Neural cell (in vitro differentiated cells): ENCODE measurements at regions not wholly inside any gene's neighbourhood (a gene's known extent, or its start where the extent isn't known, plus 50 kb on each side); places are given as distances from the start of the nearest gene placed in this dataset.

ENCODE experiments used
- H2AFZ ChIP-seq: fragments of 200-600, 300-800 bp; sonication (generic), shearing (Covaris generic); 2 replicates; pipeline ENCODE4 v1.6.0; 2014; ENCODE audit warnings: low read depth, mild to moderate bottlenecking, antibody characterized with exemption, low read length, moderate library complexity
- H3F3A ChIP-seq: fragments of 200-600 bp; shearing (Covaris generic); 2 replicates; pipeline ENCODE4 v1.6.1; 2016; ENCODE audit warnings: mild to moderate bottlenecking, moderate library complexity, mixed read lengths, antibody characterized with exemption, low read length; ENCODE audit not compliant: insufficient read depth, poor library complexity, severe bottlenecking
- H3K27ac ChIP-seq: fragments of 200-600, 300-800 bp; sonication (generic), shearing (Covaris generic); 2 replicates; pipeline ENCODE4 v1.5.1; 2014; ENCODE audit warnings: mild to moderate bottlenecking, low read length, moderate library complexity
- H3K27me3 ChIP-seq: fragments of 300-800, 200-600 bp; sonication (generic), shearing (Covaris generic); 2 replicates; pipeline ENCODE4 v1.6.0; 2014; ENCODE audit warnings: mild to moderate bottlenecking, low read depth, low read length, moderate library complexity; ENCODE audit not compliant: insufficient read depth
- H3K36me3 ChIP-seq: fragments of 300-800, 200-600 bp; sonication (generic), shearing (Covaris generic); 2 replicates; pipeline ENCODE4 v1.5.1; 2014; ENCODE audit warnings: mild to moderate bottlenecking, antibody characterized with exemption, low read length, moderate library complexity; ENCODE audit not compliant: insufficient read depth
- H3K4me2 ChIP-seq: fragments of 300-800, 200-600 bp; sonication (generic), shearing (Covaris generic); 2 replicates; pipeline ENCODE4 v1.6.0; 2014; ENCODE audit warnings: mild to moderate bottlenecking, low read length
- H3K4me3 ChIP-seq: fragments of 300-800, 200-600 bp; sonication (generic), shearing (Covaris generic); 2 replicates; pipeline ENCODE4 v1.5.1; 2014; ENCODE audit warnings: mild to moderate bottlenecking, low read length, moderate library complexity
- H3K79me2 ChIP-seq: fragments of 200-600 bp; shearing (Covaris generic); replicated peaks from 2 replicates; pipeline ENCODE4 v1.6.0; 2014; ENCODE audit warnings: mild to moderate bottlenecking, low read length, moderate library complexity; ENCODE audit not compliant: insufficient read depth
- H3K9ac ChIP-seq: fragments of 300-800, 200-600 bp; sonication (generic), shearing (Covaris generic); 2 replicates; pipeline ENCODE4 v1.6.1; 2016; ENCODE audit warnings: mild to moderate bottlenecking, low read length, mixed read lengths
- H3K9me2 ChIP-seq: fragments of 200-600 bp; shearing (Covaris generic); 2 replicates; pipeline ENCODE4 v1.6.1; 2016; ENCODE audit warnings: mild to moderate bottlenecking, low read length, mixed read lengths; ENCODE audit not compliant: insufficient read depth
- H3K9me3 ChIP-seq: fragments of 200-600, 300-800 bp; sonication (generic), shearing (Covaris generic); 2 replicates; pipeline ENCODE4 v1.6.1; 2016; ENCODE audit warnings: mild to moderate bottlenecking, mixed run types, low read length, moderate library complexity, mixed read lengths
- H4K20me1 ChIP-seq: fragments of 200-600 bp; shearing (Covaris generic); 2 replicates; pipeline ENCODE4 v1.6.1; 2016; ENCODE audit warnings: mild to moderate bottlenecking, mixed run types; ENCODE audit not compliant: insufficient read depth
- EP300 ChIP-seq: fragments of 450-650 bp; conservative IDR thresholded peaks from 2 replicates; pipeline ENCODE4 v1.6.1; 2014; ENCODE audit warnings: antibody characterized with exemption, mild to moderate bottlenecking, moderate library complexity; ENCODE audit not compliant: poor library complexity, severe bottlenecking
- EZH2 ChIP-seq: fragments of 200-600, 300-800 bp; shearing (Covaris generic), sonication (generic); IDR thresholded peaks from 2 replicates; pipeline ENCODE4 v1.6.1; 2014; ENCODE audit warnings: antibody characterized with exemption, low read length, borderline replicate concordance, mild to moderate bottlenecking; ENCODE audit not compliant: insufficient read depth, poor library complexity, severe bottlenecking
- MXI1 ChIP-seq: fragments of 450-650 bp; conservative IDR thresholded peaks from 2 replicates; pipeline ENCODE4 v1.6.1; 2014; ENCODE audit warnings: antibody characterized with exemption, mild to moderate bottlenecking; ENCODE audit not compliant: poor library complexity, severe bottlenecking
- RAD21 ChIP-seq: fragments of 450-650 bp; conservative IDR thresholded peaks from 2 replicates; pipeline ENCODE4 v1.6.1; 2014; ENCODE audit warnings: antibody characterized with exemption, mild to moderate bottlenecking, moderate library complexity
- SMC3 ChIP-seq: fragments of 450-650 bp; conservative IDR thresholded peaks from 2 replicates; pipeline ENCODE4 v1.6.1; 2014; ENCODE audit warnings: antibody characterized with exemption, mild to moderate bottlenecking, moderate library complexity; ENCODE audit not compliant: poor library complexity
- TAF1 ChIP-seq: IDR thresholded peaks from 2 replicates; pipeline ENCODE4 v1.6.1; 2012; ENCODE audit warnings: low read depth
- TF ChIP-seq, protein P1 (sequence below): IDR thresholded peaks from 2 replicates; pipeline ENCODE4 v1.6.1; 2012; ENCODE audit warnings: borderline replicate concordance
- TF ChIP-seq, protein P2 (sequence below): fragments of 450-650 bp; IDR thresholded peaks from 2 replicates; pipeline ENCODE4 v1.5.1; 2014; ENCODE audit warnings: antibody characterized with exemption, mild to moderate bottlenecking, moderate library complexity; ENCODE audit not compliant: poor library complexity, severe bottlenecking

DNA sequence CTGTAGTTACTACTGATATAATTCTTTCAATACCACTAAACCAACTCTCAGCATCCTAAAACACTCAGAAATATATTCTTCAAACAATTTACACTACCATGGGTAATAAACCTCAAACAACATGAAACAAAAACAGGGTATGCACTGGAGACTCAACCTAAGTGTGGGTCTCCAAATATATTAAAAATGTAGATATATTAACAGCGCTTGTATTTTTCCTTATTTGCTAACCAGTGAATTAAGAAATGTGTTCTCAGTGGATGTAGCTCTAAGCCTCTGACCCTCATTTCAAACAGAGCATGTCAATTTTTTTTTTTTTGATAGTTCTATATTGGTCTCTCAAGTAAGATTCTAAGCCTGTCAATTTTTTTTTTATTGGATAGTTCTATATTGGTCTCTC lies 778.5 kb upstream of the CDH10 start:
- no peak overlapping the region for H3K27ac ChIP-seq
- no peak overlapping the region for H2AFZ ChIP-seq
- H3K9ac ChIP-seq, result no peak overlapping the region
- TF ChIP-seq, protein P1, sequence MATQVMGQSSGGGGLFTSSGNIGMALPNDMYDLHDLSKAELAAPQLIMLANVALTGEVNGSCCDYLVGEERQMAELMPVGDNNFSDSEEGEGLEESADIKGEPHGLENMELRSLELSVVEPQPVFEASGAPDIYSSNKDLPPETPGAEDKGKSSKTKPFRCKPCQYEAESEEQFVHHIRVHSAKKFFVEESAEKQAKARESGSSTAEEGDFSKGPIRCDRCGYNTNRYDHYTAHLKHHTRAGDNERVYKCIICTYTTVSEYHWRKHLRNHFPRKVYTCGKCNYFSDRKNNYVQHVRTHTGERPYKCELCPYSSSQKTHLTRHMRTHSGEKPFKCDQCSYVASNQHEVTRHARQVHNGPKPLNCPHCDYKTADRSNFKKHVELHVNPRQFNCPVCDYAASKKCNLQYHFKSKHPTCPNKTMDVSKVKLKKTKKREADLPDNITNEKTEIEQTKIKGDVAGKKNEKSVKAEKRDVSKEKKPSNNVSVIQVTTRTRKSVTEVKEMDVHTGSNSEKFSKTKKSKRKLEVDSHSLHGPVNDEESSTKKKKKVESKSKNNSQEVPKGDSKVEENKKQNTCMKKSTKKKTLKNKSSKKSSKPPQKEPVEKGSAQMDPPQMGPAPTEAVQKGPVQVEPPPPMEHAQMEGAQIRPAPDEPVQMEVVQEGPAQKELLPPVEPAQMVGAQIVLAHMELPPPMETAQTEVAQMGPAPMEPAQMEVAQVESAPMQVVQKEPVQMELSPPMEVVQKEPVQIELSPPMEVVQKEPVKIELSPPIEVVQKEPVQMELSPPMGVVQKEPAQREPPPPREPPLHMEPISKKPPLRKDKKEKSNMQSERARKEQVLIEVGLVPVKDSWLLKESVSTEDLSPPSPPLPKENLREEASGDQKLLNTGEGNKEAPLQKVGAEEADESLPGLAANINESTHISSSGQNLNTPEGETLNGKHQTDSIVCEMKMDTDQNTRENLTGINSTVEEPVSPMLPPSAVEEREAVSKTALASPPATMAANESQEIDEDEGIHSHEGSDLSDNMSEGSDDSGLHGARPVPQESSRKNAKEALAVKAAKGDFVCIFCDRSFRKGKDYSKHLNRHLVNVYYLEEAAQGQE, result no peak
- TF ChIP-seq SMC3 (no peak), TAF1 (no peak), RAD21 (no peak), MXI1 (no peak), EZH2 (no peak), EP300 (no peak)
- TF ChIP-seq, protein P2, sequence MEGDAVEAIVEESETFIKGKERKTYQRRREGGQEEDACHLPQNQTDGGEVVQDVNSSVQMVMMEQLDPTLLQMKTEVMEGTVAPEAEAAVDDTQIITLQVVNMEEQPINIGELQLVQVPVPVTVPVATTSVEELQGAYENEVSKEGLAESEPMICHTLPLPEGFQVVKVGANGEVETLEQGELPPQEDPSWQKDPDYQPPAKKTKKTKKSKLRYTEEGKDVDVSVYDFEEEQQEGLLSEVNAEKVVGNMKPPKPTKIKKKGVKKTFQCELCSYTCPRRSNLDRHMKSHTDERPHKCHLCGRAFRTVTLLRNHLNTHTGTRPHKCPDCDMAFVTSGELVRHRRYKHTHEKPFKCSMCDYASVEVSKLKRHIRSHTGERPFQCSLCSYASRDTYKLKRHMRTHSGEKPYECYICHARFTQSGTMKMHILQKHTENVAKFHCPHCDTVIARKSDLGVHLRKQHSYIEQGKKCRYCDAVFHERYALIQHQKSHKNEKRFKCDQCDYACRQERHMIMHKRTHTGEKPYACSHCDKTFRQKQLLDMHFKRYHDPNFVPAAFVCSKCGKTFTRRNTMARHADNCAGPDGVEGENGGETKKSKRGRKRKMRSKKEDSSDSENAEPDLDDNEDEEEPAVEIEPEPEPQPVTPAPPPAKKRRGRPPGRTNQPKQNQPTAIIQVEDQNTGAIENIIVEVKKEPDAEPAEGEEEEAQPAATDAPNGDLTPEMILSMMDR, result no peak
- no peaks in the 10 kb centered on the region for H4K20me1 ChIP-seq
- H3K36me3 ChIP-seq, result no peaks in the 10 kb centered on the region
- H3K9me3 ChIP-seq, result no peaks in the 10 kb centered on the region
- no peak overlapping the region for H3K4me3 ChIP-seq
- H3F3A ChIP-seq, result no peaks in the 10 kb centered on the region
- H3K9me2 ChIP-seq, result no peaks in the 10 kb centered on the region
- H3K79me2 ChIP-seq, result no peaks in the 10 kb centered on the region
- no peaks in the 10 kb centered on the region for H3K27me3 ChIP-seq
- no peak overlapping the region for H3K4me2 ChIP-seq

DNA sequence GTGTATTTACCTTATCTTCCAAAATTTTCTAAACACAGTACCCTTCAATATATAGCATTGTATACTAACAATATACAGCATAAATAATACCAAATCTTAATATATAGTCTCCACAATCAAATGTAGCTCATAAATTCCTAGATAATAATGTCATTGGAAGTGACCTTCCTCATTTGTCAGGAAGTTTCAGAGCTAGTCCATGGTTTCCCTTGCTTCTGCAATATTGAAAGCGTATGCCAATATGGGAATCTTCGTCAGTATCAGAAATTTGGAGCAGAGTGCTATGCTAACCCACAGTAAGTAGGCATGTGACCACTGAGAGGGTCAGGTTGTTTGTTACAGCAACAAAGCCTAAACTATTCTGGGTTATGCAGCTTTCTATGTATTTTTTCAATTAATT lies 774.9 kb upstream of the CDH10 start:
- Histone ChIP-seq H3K27me3 (no peaks in the 10 kb centered on the region), H3K4me3 (no peak overlapping the region), H3K9me2 (no peaks in the 10 kb centered on the region), H3K4me2 (no peak overlapping the region), H3F3A (no peaks in the 10 kb centered on the region), H3K27ac (no peak overlapping the region), H3K79me2 (no peaks in the 10 kb centered on the region), H4K20me1 (no peaks in the 10 kb centered on the region), H3K36me3 (no peaks in the 10 kb centered on the region), H3K9ac (no peak overlapping the region), H2AFZ (no peak overlapping the region), H3K9me3 (no peaks in the 10 kb centered on the region)
- TF ChIP-seq, protein P1, result no peak
